ENCODE measurements at regions not wholly inside any gene's neighbourhood (a gene's known extent, or its start where the extent isn't known, plus 50 kb on each side); places are given as distances from the start of the nearest gene placed in this dataset.

- DNase-seq (ENCODE audit: low read depth), result no peak
- no peak for TF ChIP-seq CTCF (IDR thresholded peaks at IDR 0.05; ENCODE audit: low read length, missing control alignments)
- H3K4me3 ChIP-seq (replicated peaks; ENCODE audit: low read depth, low read length), result no peak overlapping the region
Observed at GRCh38 chr18:76721207-76721996, 101.0 kb upstream of the ZNF236 start.

- DNase-seq (ENCODE audit: low read depth), result peak; percentile 19
- no peak for TF ChIP-seq CTCF (IDR thresholded peaks at IDR 0.05; ENCODE audit: low read length, missing control alignments)
- no peak overlapping the region for H3K4me3 ChIP-seq (replicated peaks; ENCODE audit: low read depth, low read length)
Observed at GRCh38 chr18:76720683-76721082, 101.7 kb upstream of the ZNF236 start.

GRCh38 chr18:76715012-76715610 is 107.2 kb upstream of the ZNF236 start:
- no peak for TF ChIP-seq CTCF (IDR thresholded peaks at IDR 0.05; ENCODE audit: low read length, missing control alignments)
- no peak overlapping the region for H3K4me3 ChIP-seq (replicated peaks; ENCODE audit: low read depth, low read length)
- DNase-seq (ENCODE audit: low read depth), result no peak

GRCh38 chr18:76713432-76713831 is 108.9 kb upstream of the ZNF236 start:
- no peak overlapping the region for H3K4me3 ChIP-seq (replicated peaks; ENCODE audit: low read depth, low read length)
- DNase-seq (ENCODE audit: low read depth), result no peak
- TF ChIP-seq CTCF (IDR thresholded peaks at IDR 0.05; ENCODE audit: low read length, missing control alignments), result no peak

- DNase-seq (ENCODE audit: low read depth), result no peak
- TF ChIP-seq CTCF (IDR thresholded peaks at IDR 0.05; ENCODE audit: low read length, missing control alignments), result no peak
- no peak overlapping the region for H3K4me3 ChIP-seq (replicated peaks; ENCODE audit: low read depth, low read length)
Observed at GRCh38 chr18:76712511-76713140, 109.7 kb upstream of the ZNF236 start.

- DNase-seq (ENCODE audit: low read depth), result no peak
- no peak overlapping the region for H3K4me3 ChIP-seq (replicated peaks; ENCODE audit: low read depth, low read length)
- no peak for TF ChIP-seq CTCF (IDR thresholded peaks at IDR 0.05; ENCODE audit: low read length, missing control alignments)
Observed at GRCh38 chr18:76710646-76711520, 111.5 kb upstream of the ZNF236 start.

Measured in fibroblast of pulmonary artery (primary cell).